ENCODE measurements at regions not wholly inside any gene's neighbourhood (a gene's known extent, or its start where the extent isn't known, plus 50 kb on each side); places are given as distances from the start of the nearest gene placed in this dataset.

DNA sequence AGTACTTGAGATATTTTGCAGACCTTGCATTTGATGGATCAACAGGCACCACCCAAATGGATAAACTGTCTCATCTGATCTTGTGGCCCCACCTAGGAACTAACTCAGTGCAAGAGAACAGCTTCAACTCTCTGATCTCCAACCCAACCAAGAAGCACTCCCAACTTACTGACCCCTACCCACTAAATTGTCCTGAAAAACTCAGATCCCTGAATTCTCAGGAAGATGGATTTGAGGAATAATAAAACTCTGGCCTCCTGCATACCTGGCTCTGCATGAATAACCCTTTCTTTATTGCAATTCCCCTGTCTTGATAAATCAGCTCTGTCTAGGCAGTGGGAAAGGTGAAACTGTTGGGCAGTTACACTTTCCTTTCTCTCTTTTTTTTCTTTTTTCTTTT lies 247.9 kb downstream of the ZPLD1 start:
- no peaks in the 10 kb centered on the region for H3K9me3 ChIP-seq (ENCODE audit: control insufficient read depth, insufficient read depth, low read length)
- no peak overlapping the region for H3K4me3 Mint-ChIP-seq
- no peaks in the 10 kb centered on the region for H3K36me3 Mint-ChIP-seq
- H3K4me3 ChIP-seq (ENCODE audit: low read length), result no peak overlapping the region
- no peak for ATAC-seq
- H3K27ac ChIP-seq (ENCODE audit: low read length), result no peak overlapping the region
- no peak for DNase-seq
- peaks cover 8 to 13% of the 10 kb centered on the region in 2 donors for H3K27me3 Mint-ChIP-seq (ENCODE audit: low read depth in 2 of 2)
- H3K27ac Mint-ChIP-seq, result no peak overlapping the region
- TF ChIP-seq CTCF (IDR thresholded peaks at IDR 0.05), result no peak
- intact Hi-C loops (cut with micrococcal nuclease), result no loop called here
- H3K4me1 Mint-ChIP-seq, result no peaks in the 10 kb centered on the region
- H3K36me3 ChIP-seq (ENCODE audit: control insufficient read depth, insufficient read depth, low read length), result no peaks in the 10 kb centered on the region
- H3K9me3 Mint-ChIP-seq, result no peaks in the 10 kb centered on the region
- H3K4me1 ChIP-seq (ENCODE audit: control insufficient read depth, insufficient read depth, low read length), result no peaks in the 10 kb centered on the region
- no peaks in the 10 kb centered on the region for H3K27me3 ChIP-seq (ENCODE audit: control insufficient read depth, insufficient read depth, low read length)

- Mint-ChIP-seq H3K36me3 (no peaks in the 10 kb centered on the region), H3K4me1 (no peaks in the 10 kb centered on the region), H3K27ac (no peak overlapping the region), H3K27me3 (ENCODE audit: low read depth in 2 of 2) (peaks cover 7 to 13% of the 10 kb centered on the region in 2 donors), H3K9me3 (no peaks in the 10 kb centered on the region), H3K4me3 (no peak overlapping the region)
- ATAC-seq (no peak), DNase-seq (no peak)
- Histone ChIP-seq H3K36me3 (ENCODE audit: control insufficient read depth, insufficient read depth, low read length) (no peaks in the 10 kb centered on the region), H3K27ac (ENCODE audit: low read length) (no peak overlapping the region), H3K27me3 (ENCODE audit: control insufficient read depth, insufficient read depth, low read length) (no peaks in the 10 kb centered on the region), H3K4me3 (ENCODE audit: low read length) (no peak overlapping the region), H3K4me1 (ENCODE audit: control insufficient read depth, insufficient read depth, low read length) (no peaks in the 10 kb centered on the region), H3K9me3 (ENCODE audit: control insufficient read depth, insufficient read depth, low read length) (no peaks in the 10 kb centered on the region)
- WGBS (ENCODE audit: insufficient coverage), result no CpG with 5 or more reads among the region's 2 CpGs
- TF ChIP-seq CTCF (IDR thresholded peaks at IDR 0.05), result no peak
- intact Hi-C loops (cut with micrococcal nuclease), result no loop called here
These were observed 252.0 kb downstream of the ZPLD1 start for GRCh38 chr3:102686792-102687191.

DNA sequence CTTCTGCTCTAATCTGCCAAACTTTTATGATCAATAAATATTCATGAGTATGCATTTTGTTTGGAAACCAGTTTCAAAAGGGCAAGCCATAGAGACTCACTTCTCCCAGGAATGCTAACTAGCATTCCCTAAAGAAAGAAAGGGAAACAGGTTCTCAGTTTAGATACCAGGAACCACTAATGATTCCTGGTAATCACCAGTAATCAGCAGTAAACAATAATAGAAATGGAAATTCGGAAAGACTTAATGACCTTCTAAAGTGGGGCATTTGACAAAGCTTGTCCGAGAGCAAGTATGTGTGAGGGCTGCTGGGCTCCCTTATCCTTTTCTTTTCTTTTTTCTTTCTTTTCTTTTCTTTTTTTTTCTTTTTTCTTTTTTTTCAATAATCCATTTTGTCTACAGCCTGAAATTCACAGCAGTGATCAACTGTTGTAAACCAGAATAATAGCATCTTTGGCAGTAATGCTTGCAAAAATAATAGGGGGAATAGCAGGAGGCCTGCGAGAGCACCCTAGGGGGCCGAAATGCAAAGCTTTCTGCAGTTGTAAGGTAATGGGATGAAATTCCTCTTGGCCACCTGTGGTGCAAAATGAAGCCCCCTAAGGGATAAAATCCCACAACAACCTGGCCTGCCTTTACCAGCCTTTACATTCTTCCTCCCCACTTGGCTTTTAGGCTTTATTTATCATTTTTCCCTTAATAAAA lies 253.2 kb downstream of the ZPLD1 start:
- Mint-ChIP-seq H3K4me1 (no peaks in the 10 kb centered on the region), H3K36me3 (no peaks in the 10 kb centered on the region), H3K27me3 (ENCODE audit: low read depth in 2 of 2) (peaks cover 7 to 8% of the 10 kb centered on the region in 2 donors), H3K4me3 (no peak overlapping the region), H3K9me3 (no peaks in the 10 kb centered on the region), H3K27ac (no peak overlapping the region)
- Histone ChIP-seq H3K4me3 (ENCODE audit: low read length) (no peak overlapping the region), H3K4me1 (ENCODE audit: control insufficient read depth, insufficient read depth, low read length) (no peaks in the 10 kb centered on the region), H3K9me3 (ENCODE audit: control insufficient read depth, insufficient read depth, low read length) (no peaks in the 10 kb centered on the region), H3K27ac (ENCODE audit: low read length) (no peak overlapping the region), H3K27me3 (ENCODE audit: control insufficient read depth, insufficient read depth, low read length) (no peaks in the 10 kb centered on the region), H3K36me3 (ENCODE audit: control insufficient read depth, insufficient read depth, low read length) (no peaks in the 10 kb centered on the region)
- DNase-seq (no peak), ATAC-seq (no peak)
- intact Hi-C loops (cut with micrococcal nuclease), result no loop called here
- TF ChIP-seq CTCF (IDR thresholded peaks at IDR 0.05), result no peak
- 76% methylated on average over 4 of the region's 4 CpGs for WGBS (ENCODE audit: insufficient coverage)

DNA sequence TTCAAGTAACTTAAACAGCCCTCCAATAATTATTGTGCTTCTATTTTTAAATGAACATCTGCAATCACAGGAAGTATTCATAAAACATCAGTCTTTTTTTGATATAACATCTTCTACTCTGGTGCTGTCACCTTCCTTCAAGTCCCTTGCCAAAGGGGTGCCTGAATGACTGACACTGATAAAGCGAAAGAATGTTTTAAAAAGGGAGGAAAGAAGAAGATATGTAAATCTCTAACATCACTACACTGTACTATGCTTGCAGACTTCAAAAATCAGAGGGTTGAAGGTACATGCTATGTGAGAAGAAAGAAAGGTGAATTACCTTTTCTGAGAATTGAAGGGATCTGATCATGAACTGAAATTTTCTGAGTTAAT lies 253.7 kb downstream of the ZPLD1 start:
- no peak for ATAC-seq
- no peak for TF ChIP-seq CTCF (IDR thresholded peaks at IDR 0.05)
- DNase-seq, result no peak
- Mint-ChIP-seq H3K27me3 (ENCODE audit: low read depth in 2 of 2) (peaks cover 3 to 7% of the 10 kb centered on the region in 2 donors), H3K4me1 (no peaks in the 10 kb centered on the region), H3K4me3 (no peak overlapping the region), H3K9me3 (no peaks in the 10 kb centered on the region), H3K36me3 (no peaks in the 10 kb centered on the region), H3K27ac (no peak overlapping the region)
- no peak overlapping the region for H3K27ac ChIP-seq (ENCODE audit: low read length)
- intact Hi-C loops (cut with micrococcal nuclease), result no loop called here
- no CpG with 5 or more reads among the region's 1 CpG for WGBS (ENCODE audit: insufficient coverage)
- H3K36me3 ChIP-seq (ENCODE audit: control insufficient read depth, insufficient read depth, low read length), result no peaks in the 10 kb centered on the region
- no peaks in the 10 kb centered on the region for H3K4me1 ChIP-seq (ENCODE audit: control insufficient read depth, insufficient read depth, low read length)
- H3K9me3 ChIP-seq (ENCODE audit: control insufficient read depth, insufficient read depth, low read length), result no peaks in the 10 kb centered on the region
- no peaks in the 10 kb centered on the region for H3K27me3 ChIP-seq (ENCODE audit: control insufficient read depth, insufficient read depth, low read length)
- H3K4me3 ChIP-seq (ENCODE audit: low read length), result no peak overlapping the region
